ENCODE measurements at regions not wholly inside any gene's neighbourhood (a gene's known extent, or its start where the extent isn't known, plus 50 kb on each side); places are given as distances from the start of the nearest gene placed in this dataset.

DNA sequence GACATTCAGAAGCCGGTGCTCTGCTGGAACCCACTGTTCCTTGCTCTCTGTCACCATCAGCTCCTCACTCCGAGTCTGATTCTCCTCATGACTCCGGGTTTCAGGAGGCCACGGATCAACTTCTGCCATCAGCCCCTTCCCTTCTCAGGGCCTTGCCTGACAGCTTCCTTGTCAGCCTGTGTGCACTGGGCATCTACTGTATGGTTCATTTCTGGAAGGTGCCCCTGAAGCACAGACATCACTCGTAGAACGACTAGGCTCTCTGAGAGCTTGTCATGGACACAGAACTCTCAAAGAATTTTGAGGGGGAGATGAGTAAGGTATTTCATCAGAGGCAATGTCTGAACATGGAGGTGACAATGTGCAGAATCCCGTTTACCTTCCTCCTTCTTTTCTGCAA lies 396.1 kb downstream of the TNS3 start:
- TF ChIP-seq CTCF (conservative IDR thresholded peaks at IDR 0.05; ENCODE audit: low read length) (no peak), EZH2phosphoT487 (IDR thresholded peaks at IDR 0.05; ENCODE audit: borderline replicate concordance, low read depth, low read length) (no peak)
